GM10248 (cell line): ENCODE measurements at regions not wholly inside any gene's neighbourhood (a gene's known extent, or its start where the extent isn't known, plus 50 kb on each side); places are given as distances from the start of the nearest gene placed in this dataset.

ENCODE experiments used
- CTCF ChIA-PET: fragments of 300-600 bp; sonication (Branson Sonifier 250); formaldehyde crosslinking; extraction: SDS; loops from one replicate; lab custom pipeline; 2021; ENCODE audit warnings: antibody characterized with exemption; lab: Yijun Ruan, JAX
- POLR2A ChIA-PET: fragments of 350-650 bp; sonication (Branson Sonifier 250); formaldehyde crosslinking; extraction: SDS; loops from one replicate; lab custom pipeline; 2020; ENCODE audit warnings: antibody characterized with exemption; lab: Yijun Ruan, JAX
- DNase-seq: peaks from one replicate; pipeline ENCODE4 v3.0.0; 2012; ENCODE audit errors: extremely low spot score
- TF ChIP-seq, protein P1 (sequence below): IDR thresholded peaks from 2 replicates; pipeline ENCODE4 v1.5.1; 2012; ENCODE audit warnings: mild to moderate bottlenecking, low read depth; ENCODE audit errors: extremely low read depth, missing control alignments, control extremely low read depth

DNA sequence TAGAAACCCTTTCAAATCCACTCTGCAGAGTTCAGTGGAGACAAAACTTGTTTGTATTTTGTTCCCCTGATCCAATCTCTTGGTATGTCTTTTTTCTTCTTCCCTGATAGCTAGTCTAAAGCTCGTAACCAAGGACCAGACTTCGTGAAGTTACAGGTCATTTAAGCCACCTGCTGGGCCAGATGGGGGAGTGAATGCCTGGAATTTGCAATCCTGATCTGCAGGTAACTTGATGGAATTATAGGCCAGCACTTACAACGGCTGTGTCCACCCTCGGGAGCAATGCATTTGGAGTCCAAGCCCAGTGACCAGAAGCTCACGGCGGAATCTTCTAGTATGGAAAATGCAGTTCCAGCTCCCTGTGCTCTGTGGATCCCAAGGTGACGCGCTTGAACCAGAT is 566.9 kb downstream of the TCERG1L start:
- ChIA-PET POLR2A (no interaction called here), CTCF (no interaction called here)
- TF ChIP-seq, protein P1, sequence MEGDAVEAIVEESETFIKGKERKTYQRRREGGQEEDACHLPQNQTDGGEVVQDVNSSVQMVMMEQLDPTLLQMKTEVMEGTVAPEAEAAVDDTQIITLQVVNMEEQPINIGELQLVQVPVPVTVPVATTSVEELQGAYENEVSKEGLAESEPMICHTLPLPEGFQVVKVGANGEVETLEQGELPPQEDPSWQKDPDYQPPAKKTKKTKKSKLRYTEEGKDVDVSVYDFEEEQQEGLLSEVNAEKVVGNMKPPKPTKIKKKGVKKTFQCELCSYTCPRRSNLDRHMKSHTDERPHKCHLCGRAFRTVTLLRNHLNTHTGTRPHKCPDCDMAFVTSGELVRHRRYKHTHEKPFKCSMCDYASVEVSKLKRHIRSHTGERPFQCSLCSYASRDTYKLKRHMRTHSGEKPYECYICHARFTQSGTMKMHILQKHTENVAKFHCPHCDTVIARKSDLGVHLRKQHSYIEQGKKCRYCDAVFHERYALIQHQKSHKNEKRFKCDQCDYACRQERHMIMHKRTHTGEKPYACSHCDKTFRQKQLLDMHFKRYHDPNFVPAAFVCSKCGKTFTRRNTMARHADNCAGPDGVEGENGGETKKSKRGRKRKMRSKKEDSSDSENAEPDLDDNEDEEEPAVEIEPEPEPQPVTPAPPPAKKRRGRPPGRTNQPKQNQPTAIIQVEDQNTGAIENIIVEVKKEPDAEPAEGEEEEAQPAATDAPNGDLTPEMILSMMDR = no peak
- no peak for DNase-seq

DNA sequence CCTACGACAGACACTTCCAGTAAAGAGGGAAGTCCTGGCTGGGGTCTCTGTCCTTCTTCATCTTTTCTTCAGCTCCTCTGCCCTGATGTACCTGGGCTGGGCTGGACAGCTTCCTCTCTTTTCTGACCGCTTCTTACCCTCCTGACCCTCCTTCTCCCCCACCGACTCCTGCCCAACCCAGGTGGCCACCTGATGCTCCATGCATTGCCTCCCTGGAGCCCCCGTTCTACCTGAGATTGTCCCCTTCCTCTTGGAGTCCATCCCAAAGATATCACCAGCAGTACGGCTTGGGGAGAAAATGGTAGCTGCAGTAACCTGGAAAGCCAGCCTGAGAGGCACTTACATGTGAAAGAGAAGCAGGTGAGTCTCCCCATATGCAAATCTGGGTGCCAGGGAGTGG is 566.3 kb downstream of the TCERG1L start:
- no peak for DNase-seq
- POLR2A ChIA-PET = no interaction called here
- TF ChIP-seq, protein P1 = no peak
- CTCF ChIA-PET = no interaction called here

DNA sequence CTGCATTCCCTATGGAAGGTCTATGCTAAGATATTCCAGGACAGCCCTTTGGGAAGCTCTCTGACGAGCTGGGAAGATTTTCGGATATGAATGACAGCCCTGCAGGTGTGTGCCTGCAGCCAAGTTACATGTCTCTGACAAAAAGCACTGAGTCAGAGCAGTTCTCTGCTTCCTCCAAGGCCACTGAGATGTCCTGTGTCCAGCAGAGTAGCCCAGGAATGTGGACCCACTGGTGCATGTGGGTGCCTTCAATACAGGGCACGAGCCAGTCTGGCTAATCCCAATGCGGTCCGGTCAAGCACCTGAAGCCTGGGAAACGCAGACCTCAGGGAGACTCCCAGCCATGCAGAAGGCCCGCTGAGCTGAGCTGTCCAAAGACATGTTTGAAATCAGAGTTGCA is 565.7 kb downstream of the TCERG1L start:
- TF ChIP-seq, protein P1 = no peak
- CTCF ChIA-PET = no interaction called here
- POLR2A ChIA-PET = no interaction called here
- no peak for DNase-seq

DNA sequence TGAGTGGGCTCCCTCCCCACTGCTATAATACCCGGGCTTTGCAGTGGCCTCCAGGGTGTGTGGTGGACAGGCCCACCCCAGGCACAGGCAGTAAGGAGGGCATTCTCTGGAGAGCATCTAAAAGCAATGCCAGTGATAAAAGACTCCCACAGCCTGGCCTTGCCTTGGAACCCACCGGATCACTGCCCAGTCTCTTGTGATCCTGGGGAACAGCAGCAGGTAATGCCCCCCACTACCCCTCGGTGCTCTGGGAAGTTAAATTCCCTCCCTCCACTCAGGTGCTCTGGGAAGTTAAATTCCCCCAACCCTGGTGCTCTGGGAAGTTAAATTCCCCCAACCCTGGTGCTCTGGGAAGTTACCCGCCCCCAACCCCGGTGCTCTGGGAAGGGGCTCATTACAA is 565.2 kb downstream of the TCERG1L start:
- ChIA-PET POLR2A (no interaction called here), CTCF (no interaction called here)

DNA sequence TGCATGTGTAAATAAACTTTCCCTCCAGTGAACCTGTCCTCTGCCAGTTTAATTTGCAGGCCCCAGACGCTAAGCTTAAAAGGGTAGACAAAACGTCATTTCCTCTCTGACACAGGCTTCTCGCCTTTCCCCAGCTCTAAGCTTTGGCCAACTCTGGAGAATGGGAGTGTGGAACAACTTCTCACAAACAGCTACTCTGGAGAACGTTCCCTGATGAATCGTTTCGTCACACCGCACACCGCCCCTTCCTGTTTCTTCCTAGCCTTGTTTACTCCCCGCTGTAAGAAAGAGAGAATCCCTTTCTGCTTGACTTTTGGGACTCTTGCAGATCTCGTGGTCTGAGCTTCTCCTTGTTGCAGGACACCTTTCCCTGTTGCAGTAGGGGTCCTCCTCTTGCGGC is 564.2 kb downstream of the TCERG1L start:
- POLR2A ChIA-PET = no interaction called here
- CTCF ChIA-PET = no interaction called here
- TF ChIP-seq, protein P1 = no peak
- DNase-seq = no peak

More for the DNA sequence above, 565.2 kb downstream of the TCERG1L start:
- no peak for DNase-seq
- TF ChIP-seq, protein P1 = no peak

DNA sequence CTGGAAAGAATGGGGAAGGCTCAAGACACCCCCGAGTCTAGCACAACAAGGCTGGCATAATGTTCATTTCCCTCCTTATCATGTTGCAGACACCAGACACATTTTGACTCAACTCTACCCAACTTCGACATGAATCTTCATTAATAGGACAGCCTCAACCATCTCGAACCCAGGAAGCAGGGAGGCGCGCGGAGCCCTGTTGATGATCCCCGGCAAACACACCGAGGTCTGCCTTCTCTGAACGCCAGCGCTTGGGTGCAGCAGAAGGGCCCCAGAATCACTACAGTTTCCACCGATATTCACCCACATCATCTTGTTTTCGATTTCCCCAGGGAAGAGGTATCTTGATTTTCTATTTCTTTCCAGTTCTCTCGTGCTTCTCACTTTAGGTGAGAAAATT is 563.6 kb downstream of the TCERG1L start:
- POLR2A ChIA-PET = no interaction called here
- no peak for DNase-seq
- CTCF ChIA-PET = no interaction called here
- TF ChIP-seq, protein P1 = no peak
